HEK293 (cell line): ENCODE measurements at regions not wholly inside any gene's neighbourhood (a gene's known extent, or its start where the extent isn't known, plus 50 kb on each side); places are given as distances from the start of the nearest gene placed in this dataset.

Experiments used
- ZNF184 ChIP-seq: fragments of 450-650 bp; IDR thresholded peaks from 2 replicates; pipeline ENCODE4 v1.5.1; 2018; ENCODE audit warnings: missing biosample characterization, mild to moderate bottlenecking, missing genetic modification characterization
- ZNF747 ChIP-seq: fragments of 450-650 bp; formaldehyde crosslinking; IDR thresholded peaks from 2 replicates; pipeline ENCODE4 v1.5.1; 2016; ENCODE audit warnings: missing biosample characterization, missing genetic modification characterization
- ZNF830 ChIP-seq: fragments of 450-650 bp; IDR thresholded peaks from 2 replicates; pipeline ENCODE4 v1.5.0; 2018; ENCODE audit warnings: missing biosample characterization, missing genetic modification characterization, low read depth, mild to moderate bottlenecking, moderate library complexity
- TF ChIP-seq, protein P1 (sequence below): fragments of 450-650 bp; formaldehyde crosslinking; IDR thresholded peaks from 2 replicates; pipeline ENCODE4 v1.5.1; 2016; ENCODE audit warnings: missing biosample characterization, missing genetic modification characterization
- TF ChIP-seq, protein P2 (sequence below): fragments of 450-650 bp; formaldehyde crosslinking; IDR thresholded peaks from 2 replicates; pipeline ENCODE4 v1.5.1; 2016; ENCODE audit warnings: missing biosample characterization, missing genetic modification characterization

DNA sequence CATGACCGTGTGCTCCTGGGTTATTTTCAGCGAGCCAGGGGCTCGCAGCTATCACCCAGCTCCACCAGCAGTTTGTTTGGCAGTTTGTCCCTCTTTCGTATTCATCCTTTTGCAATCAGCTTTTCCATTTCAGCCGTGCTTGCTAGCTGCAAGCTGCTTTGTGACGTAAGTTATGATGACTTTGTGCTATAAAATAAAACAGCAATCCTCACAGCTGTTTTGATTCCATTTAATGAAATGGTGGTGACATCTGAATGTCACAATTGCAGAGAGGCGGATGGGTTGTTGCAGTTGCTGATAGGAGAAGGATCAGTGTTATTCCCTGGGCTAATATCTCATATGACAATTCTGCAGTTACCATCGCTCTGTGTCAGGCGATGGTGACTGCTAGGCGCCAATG is 251.7 kb downstream of the SNX10 start:
- TF ChIP-seq ZNF830 (tag by site-specific recombination) (no peak), ZNF184 (tag by site-specific recombination) (no peak), ZNF747 (tag by site-specific recombination) (no peak)
- TF ChIP-seq, protein P1, sequence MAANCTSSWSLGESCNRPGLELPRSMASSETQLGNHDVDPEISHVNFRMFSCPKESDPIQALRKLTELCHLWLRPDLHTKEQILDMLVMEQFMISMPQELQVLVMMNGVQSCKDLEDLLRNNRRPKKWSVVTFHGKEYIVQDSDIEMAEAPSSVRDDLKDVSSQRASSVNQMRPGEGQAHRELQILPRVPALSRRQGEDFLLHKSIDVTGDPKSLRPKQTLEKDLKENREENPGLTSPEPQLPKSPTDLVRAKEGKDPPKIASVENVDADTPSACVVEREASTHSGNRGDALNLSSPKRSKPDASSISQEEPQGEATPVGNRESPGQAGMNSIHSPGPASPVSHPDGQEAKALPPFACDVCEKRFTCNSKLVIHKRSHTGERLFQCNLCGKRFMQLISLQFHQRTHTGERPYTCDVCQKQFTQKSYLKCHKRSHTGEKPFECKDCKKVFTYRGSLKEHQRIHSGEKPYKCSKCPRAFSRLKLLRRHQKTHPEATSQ (tag by site-specific recombination): no peak
- TF ChIP-seq, protein P2, sequence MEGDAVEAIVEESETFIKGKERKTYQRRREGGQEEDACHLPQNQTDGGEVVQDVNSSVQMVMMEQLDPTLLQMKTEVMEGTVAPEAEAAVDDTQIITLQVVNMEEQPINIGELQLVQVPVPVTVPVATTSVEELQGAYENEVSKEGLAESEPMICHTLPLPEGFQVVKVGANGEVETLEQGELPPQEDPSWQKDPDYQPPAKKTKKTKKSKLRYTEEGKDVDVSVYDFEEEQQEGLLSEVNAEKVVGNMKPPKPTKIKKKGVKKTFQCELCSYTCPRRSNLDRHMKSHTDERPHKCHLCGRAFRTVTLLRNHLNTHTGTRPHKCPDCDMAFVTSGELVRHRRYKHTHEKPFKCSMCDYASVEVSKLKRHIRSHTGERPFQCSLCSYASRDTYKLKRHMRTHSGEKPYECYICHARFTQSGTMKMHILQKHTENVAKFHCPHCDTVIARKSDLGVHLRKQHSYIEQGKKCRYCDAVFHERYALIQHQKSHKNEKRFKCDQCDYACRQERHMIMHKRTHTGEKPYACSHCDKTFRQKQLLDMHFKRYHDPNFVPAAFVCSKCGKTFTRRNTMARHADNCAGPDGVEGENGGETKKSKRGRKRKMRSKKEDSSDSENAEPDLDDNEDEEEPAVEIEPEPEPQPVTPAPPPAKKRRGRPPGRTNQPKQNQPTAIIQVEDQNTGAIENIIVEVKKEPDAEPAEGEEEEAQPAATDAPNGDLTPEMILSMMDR (tag by site-specific recombination): no peak
